Astrocyte of the spinal cord (primary cell): ENCODE measurements at regions not wholly inside any gene's neighbourhood (a gene's known extent, or its start where the extent isn't known, plus 50 kb on each side); places are given as distances from the start of the nearest gene placed in this dataset.

Experiments
- DNase-seq: peaks from one replicate; pipeline ENCODE4 v3.0.0; 2011; ENCODE audit warnings: low read depth, low spot score
- H3K4me3 ChIP-seq: 2 replicates; pipeline ENCODE4 v1.5.1; 2011; ENCODE audit warnings: low read depth, mild to moderate bottlenecking, low read length, moderate library complexity
- in situ Hi-C: cut with HindIII; loops from 2 replicates; pipeline ENCODE4 v1.10.0; 2017; ENCODE audit warnings: low sequenced_read_pairs
- TF ChIP-seq, protein P1 (sequence below): IDR thresholded peaks from 2 replicates; pipeline ENCODE4 v1.5.1; 2012; ENCODE audit warnings: low read depth, mild to moderate bottlenecking, low read length, inconsistent platforms

DNA sequence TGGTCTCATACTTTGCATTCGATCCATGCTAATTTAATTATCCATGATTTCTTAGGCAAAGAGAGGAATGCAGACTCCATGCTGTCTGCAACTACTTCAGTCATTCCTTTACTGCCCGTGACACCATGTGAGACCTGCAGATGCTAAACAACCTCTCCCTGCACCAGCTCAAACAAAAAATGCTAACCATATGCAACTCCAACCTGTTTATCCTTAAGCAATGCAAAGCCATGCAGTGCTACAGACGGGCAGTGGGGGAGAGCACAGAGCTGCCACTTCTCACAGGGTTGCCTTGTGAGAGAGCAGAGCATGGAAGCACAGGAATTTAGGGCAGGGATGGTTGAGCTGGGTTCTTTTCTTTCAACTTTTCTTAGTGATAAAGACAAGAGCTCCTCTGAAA is 74.9 kb upstream of the KLHL14 start:
- in situ Hi-C loops, result no loop called here
- no peak for DNase-seq
- H3K4me3 ChIP-seq, result no peak overlapping the region
- TF ChIP-seq, protein P1, sequence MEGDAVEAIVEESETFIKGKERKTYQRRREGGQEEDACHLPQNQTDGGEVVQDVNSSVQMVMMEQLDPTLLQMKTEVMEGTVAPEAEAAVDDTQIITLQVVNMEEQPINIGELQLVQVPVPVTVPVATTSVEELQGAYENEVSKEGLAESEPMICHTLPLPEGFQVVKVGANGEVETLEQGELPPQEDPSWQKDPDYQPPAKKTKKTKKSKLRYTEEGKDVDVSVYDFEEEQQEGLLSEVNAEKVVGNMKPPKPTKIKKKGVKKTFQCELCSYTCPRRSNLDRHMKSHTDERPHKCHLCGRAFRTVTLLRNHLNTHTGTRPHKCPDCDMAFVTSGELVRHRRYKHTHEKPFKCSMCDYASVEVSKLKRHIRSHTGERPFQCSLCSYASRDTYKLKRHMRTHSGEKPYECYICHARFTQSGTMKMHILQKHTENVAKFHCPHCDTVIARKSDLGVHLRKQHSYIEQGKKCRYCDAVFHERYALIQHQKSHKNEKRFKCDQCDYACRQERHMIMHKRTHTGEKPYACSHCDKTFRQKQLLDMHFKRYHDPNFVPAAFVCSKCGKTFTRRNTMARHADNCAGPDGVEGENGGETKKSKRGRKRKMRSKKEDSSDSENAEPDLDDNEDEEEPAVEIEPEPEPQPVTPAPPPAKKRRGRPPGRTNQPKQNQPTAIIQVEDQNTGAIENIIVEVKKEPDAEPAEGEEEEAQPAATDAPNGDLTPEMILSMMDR, result no peak

DNA sequence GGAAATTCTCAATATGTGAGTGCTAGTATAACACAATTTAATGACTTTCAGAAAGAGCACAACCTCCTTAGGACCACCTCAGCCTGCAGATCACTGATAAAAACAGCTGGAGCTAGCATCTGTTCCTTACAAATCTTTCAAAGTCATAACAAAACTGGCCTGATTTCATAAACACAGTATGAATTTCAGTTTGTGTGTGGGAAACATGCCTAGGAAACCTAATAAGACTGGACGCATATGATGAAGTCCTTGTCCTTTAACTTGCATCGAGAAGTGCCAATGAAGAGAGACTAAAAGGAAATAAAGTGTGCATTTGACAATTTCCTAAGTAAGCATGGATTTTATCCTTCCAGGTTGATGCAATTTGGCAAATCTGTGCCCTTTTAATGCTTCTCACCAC is 74.1 kb upstream of the KLHL14 start:
- in situ Hi-C loops, result no loop called here
- TF ChIP-seq, protein P1, result no peak
- DNase-seq, result no peak
- H3K4me3 ChIP-seq, result no peak overlapping the region

DNA sequence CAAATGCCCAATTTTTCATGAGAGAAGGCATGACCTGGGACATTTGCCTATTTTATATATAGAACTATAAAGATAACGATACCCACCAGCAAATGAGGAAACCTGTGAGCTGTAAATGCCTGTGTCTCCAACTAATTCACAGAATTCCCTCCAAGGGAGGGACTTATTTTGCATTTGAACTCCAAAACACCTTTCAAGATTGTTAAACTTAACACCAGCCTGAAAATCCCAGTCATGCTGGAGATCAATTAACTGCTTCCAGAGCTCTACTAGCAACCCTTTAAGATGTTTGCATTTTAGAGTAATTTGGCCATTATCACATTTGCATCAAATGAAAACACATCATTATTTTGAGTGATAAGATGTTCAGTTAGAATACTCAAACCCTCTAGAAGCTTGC is 68.1 kb upstream of the KLHL14 start:
- DNase-seq, result no peak
- H3K4me3 ChIP-seq, result no peak overlapping the region
- in situ Hi-C loops, result no loop called here
- TF ChIP-seq, protein P1, result no peak

DNA sequence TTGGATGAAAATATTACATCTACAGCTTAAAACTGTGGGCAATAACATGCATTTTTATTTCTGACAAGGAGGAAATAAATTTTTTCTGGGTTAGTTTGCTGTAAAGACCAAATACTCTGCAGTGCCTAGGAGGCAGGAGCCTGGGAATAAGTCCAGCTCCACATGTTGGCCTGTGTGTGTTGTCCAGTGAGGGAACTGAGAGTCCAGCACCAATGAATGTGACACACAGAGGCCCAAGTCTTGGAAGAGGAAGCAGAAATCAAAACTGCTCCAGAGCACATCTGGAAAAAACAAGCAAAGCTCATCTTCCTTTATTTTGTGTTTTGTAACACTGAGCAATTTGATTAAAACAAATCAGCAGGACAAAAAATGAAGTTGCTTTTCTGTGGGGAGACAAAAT is 63.1 kb upstream of the KLHL14 start:
- TF ChIP-seq, protein P1, result no peak
- no peak for DNase-seq
- H3K4me3 ChIP-seq, result no peak overlapping the region
- in situ Hi-C loops, result no loop called here

DNA sequence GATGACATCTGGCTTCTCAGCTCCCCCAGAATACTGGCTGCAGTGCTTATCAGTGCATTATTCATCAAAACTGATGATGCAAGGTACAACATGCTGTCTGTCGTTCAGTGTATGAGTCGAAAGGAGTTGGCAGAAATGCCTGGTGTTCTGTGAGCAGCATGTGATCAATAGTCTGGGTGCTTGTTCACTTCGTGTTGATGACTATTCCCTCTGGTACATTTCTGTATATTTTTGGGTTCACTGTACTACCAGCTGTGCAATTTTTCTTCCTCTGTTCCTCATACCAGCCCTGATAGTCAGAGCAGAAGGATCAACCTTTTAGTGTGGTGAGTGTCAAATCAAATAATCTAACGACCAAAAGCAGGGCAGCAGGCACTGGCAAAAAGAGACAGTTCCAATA is 59.0 kb upstream of the KLHL14 start:
- DNase-seq, result no peak
- in situ Hi-C loops, result no loop called here
- TF ChIP-seq, protein P1, result no peak
- no peak overlapping the region for H3K4me3 ChIP-seq

DNA sequence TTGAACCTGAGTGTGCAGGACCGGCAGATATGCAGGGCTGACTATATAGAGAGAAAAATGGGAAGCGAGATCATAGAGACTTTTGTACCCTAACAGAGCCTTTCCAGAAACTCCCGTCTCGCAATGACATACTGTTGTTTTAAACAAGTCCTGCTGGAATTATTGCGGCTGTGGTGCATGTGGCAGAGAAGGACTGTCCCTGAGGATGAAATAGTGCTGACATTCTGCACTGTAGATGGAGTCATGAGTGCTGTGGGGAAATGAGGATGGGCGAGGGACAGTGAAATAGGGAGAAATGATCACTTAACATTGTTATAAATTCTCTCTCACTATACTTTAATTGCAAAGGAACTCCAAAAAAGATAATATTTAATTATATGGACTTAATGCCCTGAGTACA is 50.4 kb upstream of the KLHL14 start:
- no peak overlapping the region for H3K4me3 ChIP-seq
- no peak for DNase-seq
- TF ChIP-seq, protein P1, result no peak
- in situ Hi-C loops, result no loop called here
